HCT116 (cell line): ENCODE measurements at regions not wholly inside any gene's neighbourhood (a gene's known extent, or its start where the extent isn't known, plus 50 kb on each side); places are given as distances from the start of the nearest gene placed in this dataset.

ENCODE experiments used
- CTCF ChIP-seq, 3 experiments: fragments of 200-600 bp in 1 of 3; sonication (generic) in 1 of 3; IDR thresholded peaks in 2 of 3; conservative IDR thresholded peaks in 1 of 3; 2 replicates each; pipeline ENCODE4 v1.5.1; 2012 to 2017; ENCODE audit warnings: low read depth in 2 of 3, low read length in 2 of 3, antibody characterized with exemption in 1 of 3, borderline replicate concordance in 1 of 3, control low read depth in 1 of 3, mild to moderate bottlenecking in 1 of 3, mixed read lengths in 1 of 3, mixed run types in 1 of 3, moderate library complexity in 1 of 3; ENCODE audit not compliant: insufficient read depth in 1 of 3
- EZH2phosphoT487 ChIP-seq: fragments of 200-600 bp; IDR thresholded peaks from 2 replicates; pipeline ENCODE4 v1.6.1; 2018; ENCODE audit warnings: antibody characterized with exemption, borderline replicate concordance
- POLR2A ChIP-seq: IDR thresholded peaks from 2 replicates; pipeline ENCODE4 v1.7.0; 2011; ENCODE audit warnings: borderline replicate concordance; ENCODE audit not compliant: insufficient read depth, insufficient read length; ENCODE audit errors: extremely low read depth
- TF ChIP-seq, protein P1 (sequence below): IDR thresholded peaks from 2 replicates; pipeline ENCODE4 v1.6.1; 2012

GRCh38 chr5:148735301-148735835, 81.0 kb upstream of the HTR4 start:
- no peak for TF ChIP-seq CTCF (IDR thresholded peaks at IDR 0.05 in 2 of 3, conservative IDR thresholded peaks at IDR 0.05 in 1 of 3; ENCODE audit: borderline replicate concordance in 1 of 3, insufficient read depth in 1 of 3, low read depth in 2 of 3, low read length in 2 of 3)
- no peak for TF ChIP-seq POLR2A
- TF ChIP-seq, protein P1, sequence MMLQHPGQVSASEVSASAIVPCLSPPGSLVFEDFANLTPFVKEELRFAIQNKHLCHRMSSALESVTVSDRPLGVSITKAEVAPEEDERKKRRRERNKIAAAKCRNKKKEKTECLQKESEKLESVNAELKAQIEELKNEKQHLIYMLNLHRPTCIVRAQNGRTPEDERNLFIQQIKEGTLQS = no peak
- TF ChIP-seq EZH2phosphoT487 = no peak
